ENCODE measurements at regions not wholly inside any gene's neighbourhood (a gene's known extent, or its start where the extent isn't known, plus 50 kb on each side); places are given as distances from the start of the nearest gene placed in this dataset.

- BruUV-seq (replicated peaks): no TSS peak
- H3K9ac ChIP-seq (replicated peaks; ENCODE audit: extremely low read depth, insufficient read depth, low read length): no peak overlapping the region
- FAIRE-seq (no peak), DNase-seq (ENCODE audit: low read depth, low spot score) (no peak)
- H2AFZ ChIP-seq (ENCODE audit: low read depth, low read length): no peak overlapping the region
- no peaks in the 10 kb centered on the region for H3K79me2 ChIP-seq (ENCODE audit: control insufficient read depth, insufficient read depth, low read length)
- ChIA-PET CTCF (no interaction called here), POLR2A (no interaction called here)
- H3K27ac ChIP-seq (ENCODE audit: insufficient read depth, low read depth, low read length): no peak overlapping the region
- intact Hi-C loops (cut with micrococcal nuclease) (no loop called here), dilution Hi-C loops (cut with MboI; ENCODE audit: extremely low pct_ligation_motif_present, low sequenced_read_pairs) (no loop called here)
- no peaks in the 10 kb centered on the region for H3K4me1 ChIP-seq (ENCODE audit: control insufficient read depth, extremely low read depth, insufficient read depth, low read length)
- no peak for TF ChIP-seq JUN (IDR thresholded peaks at IDR 0.05; ENCODE audit: borderline replicate concordance, insufficient read depth, insufficient read length, low read depth)
- no peak for TF ChIP-seq FOS (IDR thresholded peaks at IDR 0.05; ENCODE audit: borderline replicate concordance, insufficient read depth, low read length)
- TF ChIP-seq POLR2AphosphoS5 (IDR thresholded peaks at IDR 0.05; ENCODE audit: insufficient read depth, low read depth, low read length): no peak
- H3K4me2 ChIP-seq (ENCODE audit: insufficient read depth, low read length): no peak overlapping the region
- H3K9me1 ChIP-seq (replicated peaks; ENCODE audit: control insufficient read depth, extremely low read depth, insufficient read depth, low read length): no peaks in the 10 kb centered on the region
- H3K36me3 ChIP-seq (ENCODE audit: control insufficient read depth in 2 of 2, extremely low read depth in 1 of 2, insufficient read depth in 2 of 2, low read length in 2 of 2): no peaks in the 10 kb centered on the region
- H3K9me3 ChIP-seq (replicated peaks; ENCODE audit: control insufficient read depth, insufficient read depth, low read length): no peaks in the 10 kb centered on the region
- no peaks in the 10 kb centered on the region for H4K20me1 ChIP-seq (replicated peaks; ENCODE audit: control insufficient read depth, extremely low read depth, insufficient read depth, low read length)
- H3K4me3 ChIP-seq (replicated peaks in 1 of 3; ENCODE audit: insufficient read depth in 1 of 3, low read depth in 1 of 3, low read length in 3 of 3): no peak overlapping the region
- H3K27me3 ChIP-seq (ENCODE audit: control insufficient read depth in 2 of 2, insufficient read depth in 2 of 2, low read length in 2 of 2): no peaks in the 10 kb centered on the region
Observed at GRCh38 chr17:22459953-22460350, 767.6 kb downstream of the KCNJ18 start.

- H3K9me1 ChIP-seq (replicated peaks; ENCODE audit: control insufficient read depth, extremely low read depth, insufficient read depth, low read length): no peaks in the 10 kb centered on the region
- no peaks in the 10 kb centered on the region for H3K27me3 ChIP-seq (ENCODE audit: control insufficient read depth in 2 of 2, insufficient read depth in 2 of 2, low read length in 2 of 2)
- DNase-seq (ENCODE audit: low read depth, low spot score): no peak
- intact Hi-C loops (cut with micrococcal nuclease): no loop called here
- CTCF ChIA-PET: no interaction called here
- no peaks in the 10 kb centered on the region for H4K20me1 ChIP-seq (replicated peaks; ENCODE audit: control insufficient read depth, extremely low read depth, insufficient read depth, low read length)
- H3K4me3 ChIP-seq (replicated peaks in 1 of 3; ENCODE audit: insufficient read depth in 1 of 3, low read depth in 1 of 3, low read length in 3 of 3): no peak overlapping the region
- H3K9me3 ChIP-seq (replicated peaks; ENCODE audit: control insufficient read depth, insufficient read depth, low read length): no peaks in the 10 kb centered on the region
- no peak overlapping the region for H3K4me2 ChIP-seq (ENCODE audit: insufficient read depth, low read length)
- H2AFZ ChIP-seq (ENCODE audit: low read depth, low read length): no peak overlapping the region
- no peak overlapping the region for H3K9ac ChIP-seq (replicated peaks; ENCODE audit: extremely low read depth, insufficient read depth, low read length)
- dilution Hi-C loops (cut with MboI; ENCODE audit: extremely low pct_ligation_motif_present, low sequenced_read_pairs): no loop called here
- no peak overlapping the region for H3K27ac ChIP-seq (ENCODE audit: insufficient read depth, low read depth, low read length)
- POLR2A ChIA-PET: no interaction called here
- no peaks in the 10 kb centered on the region for H3K79me2 ChIP-seq (ENCODE audit: control insufficient read depth, insufficient read depth, low read length)
- no peak for FAIRE-seq
- no peaks in the 10 kb centered on the region for H3K4me1 ChIP-seq (ENCODE audit: control insufficient read depth, extremely low read depth, insufficient read depth, low read length)
- H3K36me3 ChIP-seq (ENCODE audit: control insufficient read depth in 2 of 2, extremely low read depth in 1 of 2, insufficient read depth in 2 of 2, low read length in 2 of 2): no peaks in the 10 kb centered on the region
- no peak for TF ChIP-seq JUN (IDR thresholded peaks at IDR 0.05; ENCODE audit: borderline replicate concordance, insufficient read depth, insufficient read length, low read depth)
- no peak for TF ChIP-seq CTCF (IDR thresholded peaks at IDR 0.05; ENCODE audit: extremely low read depth in 1 of 2, insufficient read depth in 1 of 2, low read depth in 1 of 2, low read length in 2 of 2)
- TF ChIP-seq POLR2AphosphoS5 (IDR thresholded peaks at IDR 0.05; ENCODE audit: insufficient read depth, low read depth, low read length): no peak
- no peak for TF ChIP-seq POLR2A (IDR thresholded peaks at IDR 0.05; ENCODE audit: low read depth, low read length)
- no peak for TF ChIP-seq FOS (IDR thresholded peaks at IDR 0.05; ENCODE audit: borderline replicate concordance, insufficient read depth, low read length)
- no TSS peak for BruUV-seq (replicated peaks)
Observed at GRCh38 chr17:22460461-22461063, 768.2 kb downstream of the KCNJ18 start.
